GM19467 (cell line): ENCODE measurements at regions not wholly inside any gene's neighbourhood (a gene's known extent, or its start where the extent isn't known, plus 50 kb on each side); places are given as distances from the start of the nearest gene placed in this dataset.

Source experiments
- ATAC-seq: cut with Tn5 transposase; IDR thresholded peaks from one replicate; pipeline ENCODE4 v1.9.1; 2021; ENCODE audit warnings: mild to moderate bottlenecking, moderate library complexity; ENCODE audit not compliant: unreplicated experiment

DNA sequence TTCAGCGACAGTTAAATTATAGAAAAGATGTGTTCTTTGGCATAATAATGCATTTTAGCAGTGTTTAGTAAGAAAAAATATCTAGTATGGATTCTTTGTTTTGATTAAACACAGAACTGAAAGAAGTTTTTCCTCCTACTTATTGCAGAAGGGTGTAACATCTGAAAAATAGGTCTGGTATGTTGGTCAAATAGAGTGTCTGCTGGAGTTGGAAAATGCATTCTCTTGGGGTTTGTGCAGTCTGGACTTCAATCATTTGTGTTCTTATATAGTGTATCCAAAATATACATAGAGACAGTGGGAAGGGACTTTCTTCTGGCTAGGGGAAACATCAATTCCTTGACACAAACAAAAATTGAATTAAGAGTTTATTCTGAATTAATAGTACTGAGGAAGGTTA is 132.4 kb upstream of the MAN1A1 start:
- ATAC-seq, result no peak

GRCh38 chr6:119480961-119481497 is 131.5 kb upstream of the MAN1A1 start:
- ATAC-seq, result no peak

DNA sequence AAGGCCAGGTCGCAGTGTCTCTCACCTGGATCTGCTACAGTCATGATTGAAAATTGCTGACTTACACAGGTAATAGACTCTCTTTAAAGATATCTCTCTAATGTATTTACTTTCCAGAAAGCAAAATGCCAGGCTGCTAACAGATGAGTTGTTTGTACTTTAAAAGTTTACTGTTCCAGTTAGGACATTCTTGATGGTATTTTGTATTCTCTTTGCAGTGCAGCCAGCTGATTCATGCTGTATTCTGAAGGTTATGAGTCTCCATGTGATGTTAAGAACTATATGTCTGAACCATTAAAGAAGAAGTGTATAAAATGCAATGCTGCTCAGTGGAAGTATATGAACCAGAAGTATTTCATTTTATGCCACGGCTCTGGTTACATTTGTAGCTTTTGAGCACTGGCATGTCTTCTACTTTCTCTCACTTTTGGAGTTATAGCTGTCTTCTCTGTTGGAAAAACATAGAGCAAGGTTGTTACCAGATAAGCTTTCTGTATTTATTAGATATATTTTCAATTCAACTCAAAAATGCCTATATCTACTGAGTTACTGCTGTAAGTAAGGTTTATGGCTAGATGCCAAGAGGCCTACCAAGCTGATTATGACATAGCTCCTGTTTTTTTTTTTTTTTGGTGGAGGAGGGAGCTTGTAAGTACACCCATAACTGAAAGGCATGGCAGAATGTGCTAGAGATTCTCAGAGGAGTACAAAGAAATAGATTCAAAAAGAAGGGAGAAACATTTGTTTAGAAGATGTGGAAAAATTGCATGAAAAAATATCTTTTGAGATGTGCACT is 130.5 kb upstream of the MAN1A1 start:
- ATAC-seq, result no peak

DNA sequence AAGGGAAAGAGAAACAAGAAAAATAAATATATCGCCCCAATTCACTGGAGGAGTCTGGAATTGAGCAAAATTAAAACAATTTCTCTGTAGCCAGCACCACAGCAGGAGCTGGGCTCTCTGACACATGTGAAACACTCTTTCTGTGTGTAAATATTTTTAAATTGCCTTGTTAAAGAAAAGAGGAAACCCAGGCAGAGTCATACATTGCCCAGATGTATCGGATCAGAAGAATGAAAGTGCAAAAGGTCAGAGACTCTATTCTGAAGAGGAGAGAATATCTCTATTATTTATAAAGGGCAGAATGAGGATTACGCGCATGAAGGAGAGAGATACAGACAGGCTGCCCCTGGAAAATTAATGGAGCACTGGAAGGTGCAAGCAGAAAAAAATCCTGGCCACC is 127.0 kb upstream of the MAN1A1 start:
- peak; percentile 71 for ATAC-seq

DNA sequence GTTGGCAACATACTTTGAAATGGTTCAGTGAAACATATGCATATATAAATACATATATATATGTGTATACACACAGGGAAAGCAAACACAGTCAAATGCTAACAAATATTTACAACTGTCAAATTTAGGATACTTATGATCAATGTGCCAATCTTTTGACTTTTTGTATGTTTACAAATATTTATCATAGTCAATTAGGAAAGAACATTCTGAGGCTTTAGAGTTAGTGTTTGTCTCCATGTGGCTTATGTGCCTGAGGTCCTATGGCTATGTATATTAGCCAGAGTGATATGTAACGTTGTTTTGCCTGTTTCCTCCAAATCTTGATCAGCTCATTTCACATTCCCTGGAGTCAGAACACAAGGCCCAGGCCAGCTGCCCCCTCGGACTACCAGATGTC is 126.5 kb upstream of the MAN1A1 start:
- no peak for ATAC-seq

DNA sequence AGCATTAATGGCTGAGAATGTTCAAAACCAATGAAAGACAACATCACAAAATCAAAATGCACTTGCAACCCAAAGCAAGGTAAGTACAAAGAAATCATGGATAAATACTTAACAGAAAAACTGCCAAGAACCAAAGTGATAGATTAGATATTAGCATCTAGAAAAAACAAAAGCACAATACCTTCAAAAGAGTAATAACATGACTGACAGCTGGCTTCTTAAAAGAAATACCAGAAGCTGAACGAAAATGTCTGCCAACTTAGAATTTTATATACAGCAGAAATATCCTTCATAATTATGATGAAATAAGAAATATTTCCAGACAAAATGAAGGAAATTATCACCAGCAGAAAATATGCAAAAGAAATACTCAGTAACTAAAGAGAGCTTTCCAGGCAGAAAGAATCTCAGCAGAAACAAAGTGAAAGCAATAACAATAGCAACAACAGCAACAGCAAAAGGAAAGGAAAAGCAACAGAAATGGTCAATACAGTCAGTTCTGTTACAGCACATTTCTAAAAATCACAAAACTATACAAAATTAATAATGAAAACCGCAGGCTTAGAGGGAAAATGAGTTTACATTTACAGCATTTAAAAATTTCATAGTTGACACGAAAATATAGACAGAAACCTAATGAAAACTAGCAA is 121.5 kb upstream of the MAN1A1 start:
- ATAC-seq, result peak; percentile 60

- ATAC-seq, result no peak
These were observed 118.0 kb upstream of the MAN1A1 start for GRCh38 chr6:119467488-119468081.

DNA sequence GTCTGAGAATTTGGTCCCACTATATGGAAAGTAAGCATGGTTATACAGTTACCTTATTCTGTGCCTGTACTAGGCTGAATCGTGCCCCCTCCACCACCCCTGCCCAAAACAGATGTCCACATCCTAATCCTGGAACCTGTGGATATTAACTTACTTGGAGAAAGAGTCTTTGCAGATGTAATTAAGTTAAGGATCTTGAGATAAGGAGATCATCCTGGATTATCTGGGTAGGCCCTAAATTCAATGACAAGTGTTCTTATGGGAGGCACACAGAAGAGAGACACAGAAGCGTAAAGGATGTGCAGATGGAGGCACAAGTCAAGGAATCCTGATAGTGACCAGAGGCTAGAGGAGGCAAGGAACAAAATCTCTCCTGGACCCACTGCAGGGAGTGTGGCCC is 116.7 kb upstream of the MAN1A1 start:
- ATAC-seq, result no peak

- peak; percentile 80 for ATAC-seq
These were observed 113.6 kb upstream of the MAN1A1 start for GRCh38 chr6:119463081-119463626.

GRCh38 chr6:119461187-119461586 is 111.6 kb upstream of the MAN1A1 start:
- ATAC-seq, result no peak

GRCh38 chr6:119459207-119459974 is 109.8 kb upstream of the MAN1A1 start:
- peak; percentile 67 for ATAC-seq

DNA sequence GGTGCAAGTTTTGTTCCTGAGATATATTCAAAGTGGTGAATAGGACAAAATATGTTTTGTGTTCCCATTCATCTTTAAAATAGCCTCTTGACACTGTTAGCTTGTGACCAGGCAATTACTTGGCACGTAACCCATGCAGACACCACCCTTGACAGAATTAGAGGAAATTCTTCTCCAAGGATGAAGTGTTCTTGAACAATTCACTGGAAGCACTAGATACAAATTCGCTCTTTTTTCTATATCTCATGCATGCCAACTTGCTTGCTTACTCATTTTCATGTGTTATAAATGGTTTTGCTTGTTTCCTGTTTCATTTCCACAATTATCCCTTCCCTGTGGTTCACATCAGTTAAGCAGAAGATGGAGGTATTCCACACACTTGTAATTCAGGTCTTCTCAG is 105.2 kb upstream of the MAN1A1 start:
- ATAC-seq, result no peak

- no peak for ATAC-seq
These were observed 104.0 kb upstream of the MAN1A1 start for GRCh38 chr6:119453242-119454200.

DNA sequence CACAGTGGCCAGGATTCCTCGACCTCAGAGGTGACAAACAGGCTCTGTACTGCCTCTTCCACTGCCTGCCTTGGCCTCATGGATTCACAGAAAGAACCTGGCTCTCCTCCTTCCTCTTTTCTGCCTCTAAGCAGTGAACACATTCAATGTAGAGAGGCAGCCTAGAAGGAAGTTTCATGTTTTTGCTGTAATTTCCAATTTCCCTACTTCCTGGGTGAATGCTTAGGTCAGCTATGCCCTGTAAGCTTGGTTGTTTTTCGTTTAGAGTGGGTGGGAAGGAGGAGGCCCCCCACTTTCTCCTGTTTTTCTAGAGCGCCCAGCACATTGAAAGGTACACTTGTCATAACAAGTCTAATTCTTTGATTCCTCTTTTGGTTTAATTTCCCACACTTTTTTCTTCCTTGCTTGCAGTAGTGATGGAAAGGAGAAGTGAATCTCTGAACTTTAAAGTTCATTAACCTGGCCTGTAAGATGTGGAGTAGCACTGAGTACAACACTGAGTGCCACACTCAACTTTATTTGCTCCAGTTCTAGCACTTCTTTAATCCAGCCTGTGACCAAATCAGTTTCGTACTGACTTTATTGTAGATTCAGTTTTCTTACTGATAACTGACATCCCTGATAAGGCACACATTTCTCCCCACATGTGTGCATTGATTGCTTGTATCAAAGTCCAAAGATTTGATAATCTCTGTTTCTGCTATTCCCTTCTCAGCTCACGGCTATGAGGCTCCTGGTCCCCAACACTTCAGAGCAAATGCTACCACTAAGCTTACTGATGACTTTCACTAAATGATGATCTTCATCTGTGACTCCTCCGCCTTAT is 100.0 kb upstream of the MAN1A1 start:
- ATAC-seq, result no peak

GRCh38 chr6:119447921-119448320 is 98.4 kb upstream of the MAN1A1 start:
- ATAC-seq, result no peak

DNA sequence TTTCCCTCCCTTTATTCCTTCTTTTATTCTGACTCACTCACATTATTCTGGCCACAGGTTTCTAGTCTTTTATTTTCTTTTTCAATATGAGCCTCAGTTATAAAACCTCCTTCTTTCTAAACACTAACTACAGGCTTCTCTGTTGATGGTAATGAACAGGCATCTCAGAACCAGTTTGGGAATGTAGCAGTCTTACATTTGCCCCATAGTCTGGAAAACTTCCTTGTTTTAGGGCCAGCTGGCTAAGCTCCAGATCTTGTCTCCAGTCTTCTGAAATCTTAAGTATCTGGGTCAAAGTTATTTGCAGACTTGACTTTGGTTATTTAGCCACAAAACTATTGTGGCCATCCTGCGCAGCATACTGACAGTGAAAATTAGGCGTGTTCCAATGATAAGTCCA is 97.0 kb upstream of the MAN1A1 start:
- ATAC-seq, result no peak

DNA sequence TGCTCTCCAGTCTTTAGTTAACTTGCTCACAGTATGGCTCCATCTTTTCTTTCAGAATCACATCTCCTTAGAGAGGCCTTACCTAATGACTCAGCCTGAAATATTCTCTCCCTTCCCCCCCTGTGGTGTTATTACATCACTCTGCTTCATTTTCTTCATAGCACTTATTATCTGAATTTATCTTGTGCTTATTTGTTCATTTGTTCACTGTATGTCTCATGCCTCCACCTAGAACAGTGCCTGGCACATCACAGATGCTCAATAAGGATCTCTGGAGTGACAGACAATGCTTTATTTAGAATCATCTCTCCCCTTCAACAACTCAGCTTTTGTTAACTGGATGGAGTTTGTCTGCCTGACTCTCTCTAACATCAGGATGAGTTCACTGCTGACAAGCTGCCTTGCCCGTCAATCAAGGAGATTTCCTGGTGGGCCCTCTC is 96.6 kb upstream of the MAN1A1 start:
- no peak for ATAC-seq

- no peak for ATAC-seq
These were observed 96.1 kb upstream of the MAN1A1 start for GRCh38 chr6:119445666-119446065.
